ENCODE measurements at regions not wholly inside any gene's neighbourhood (a gene's known extent, or its start where the extent isn't known, plus 50 kb on each side); places are given as distances from the start of the nearest gene placed in this dataset.

GRCh38 chr2:19748711-19749506 is 152.9 kb downstream of the TTC32 start:
- TF ChIP-seq CTCF (IDR thresholded peaks at IDR 0.05), result no peak
- TF ChIP-seq POLR2A (IDR thresholded peaks at IDR 0.05), result no peak

All from esophagus squamous epithelium (tissue), 4 donors.